SK-N-SH treated with all-trans-retinoic acid at 6 μM for 48 hours (cell line): ENCODE measurements at regions not wholly inside any gene's neighbourhood (a gene's known extent, or its start where the extent isn't known, plus 50 kb on each side); places are given as distances from the start of the nearest gene placed in this dataset.

Experiments used
- PATZ1 ChIP-seq: fragments of 250-450 bp; sonication (Bioruptor Pico); IDR thresholded peaks from 2 replicates; pipeline ENCODE4 v1.8.0; 2020; ENCODE audit warnings: mild to moderate bottlenecking, moderate library complexity, borderline replicate concordance
- ZFP30 ChIP-seq: fragments of 450-650 bp; formaldehyde crosslinking; IDR thresholded peaks from 2 replicates; pipeline ENCODE4 v1.5.0; 2022; ENCODE audit warnings: mild to moderate bottlenecking, moderate library complexity

- no peak for TF ChIP-seq PATZ1 (CRISPR knock-in tag)
- TF ChIP-seq ZFP30 (CRISPR knock-in tag): no peak
Observed at GRCh38 chr1:22387919-22388580, 63.6 kb upstream of the ZBTB40 start.
